ENCODE measurements at regions not wholly inside any gene's neighbourhood (a gene's known extent, or its start where the extent isn't known, plus 50 kb on each side); places are given as distances from the start of the nearest gene placed in this dataset.

GRCh38 chr4:14596904-14597303 lies 405.4 kb upstream of the CPEB2 start (continued):
- no peak for TF ChIP-seq CTBP2 (IDR thresholded peaks at IDR 0.05; ENCODE audit: borderline replicate concordance, insufficient read depth, insufficient read length, low read length)
- TF ChIP-seq TBP (IDR thresholded peaks at IDR 0.05; ENCODE audit: low read depth, low read length) = no peak
- no peak for TF ChIP-seq POLR2AphosphoS5 (IDR thresholded peaks at IDR 0.05; ENCODE audit: low read depth, low read length)

Data from H1 (cell line).